Thyroid gland (tissue), 4 donors: ENCODE measurements at regions not wholly inside any gene's neighbourhood (a gene's known extent, or its start where the extent isn't known, plus 50 kb on each side); places are given as distances from the start of the nearest gene placed in this dataset.

ENCODE experiments used
- POLR2A ChIP-seq, 2 donors: fragments of 450-650 bp; IDR thresholded peaks; one replicate each; pipeline ENCODE4 v1.6.1; 2017; ENCODE audit warnings: antibody characterized with exemption in 2 of 2, mild to moderate bottlenecking in 2 of 2, moderate library complexity in 1 of 2
- TF ChIP-seq, protein P1 (sequence below), 6 experiments: fragments of 200-600 bp in 3 of 6; fragments of 450-650 bp in 3 of 6; sonication (generic) in 3 of 6; IDR thresholded peaks; one replicate each; pipeline ENCODE4 v1.5.1; 2016 to 2019; ENCODE audit warnings: antibody characterized with exemption in 6 of 6, mild to moderate bottlenecking in 2 of 6, inconsistent platforms in 1 of 6, moderate library complexity in 1 of 6

DNA sequence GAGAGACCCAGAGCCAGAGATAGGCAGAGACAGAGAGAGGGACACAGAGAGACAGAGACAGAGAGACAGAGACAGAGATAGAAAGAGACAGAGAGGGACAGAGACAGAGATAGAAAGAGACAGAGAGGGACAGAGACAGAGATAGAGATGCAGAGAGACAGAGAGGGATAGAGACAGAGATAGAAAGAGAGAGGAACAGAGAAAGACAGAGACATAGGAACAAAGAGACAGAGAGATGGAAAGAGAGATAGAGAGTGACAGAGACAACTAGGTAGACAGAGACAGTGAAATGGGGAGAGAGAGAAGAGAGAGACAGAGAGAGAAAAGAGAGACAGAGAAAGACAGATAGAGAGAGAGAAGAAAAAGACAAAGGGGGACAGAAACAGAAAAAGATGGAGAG, 165.4 kb upstream of the FOXQ1 start:
- TF ChIP-seq, protein P1, sequence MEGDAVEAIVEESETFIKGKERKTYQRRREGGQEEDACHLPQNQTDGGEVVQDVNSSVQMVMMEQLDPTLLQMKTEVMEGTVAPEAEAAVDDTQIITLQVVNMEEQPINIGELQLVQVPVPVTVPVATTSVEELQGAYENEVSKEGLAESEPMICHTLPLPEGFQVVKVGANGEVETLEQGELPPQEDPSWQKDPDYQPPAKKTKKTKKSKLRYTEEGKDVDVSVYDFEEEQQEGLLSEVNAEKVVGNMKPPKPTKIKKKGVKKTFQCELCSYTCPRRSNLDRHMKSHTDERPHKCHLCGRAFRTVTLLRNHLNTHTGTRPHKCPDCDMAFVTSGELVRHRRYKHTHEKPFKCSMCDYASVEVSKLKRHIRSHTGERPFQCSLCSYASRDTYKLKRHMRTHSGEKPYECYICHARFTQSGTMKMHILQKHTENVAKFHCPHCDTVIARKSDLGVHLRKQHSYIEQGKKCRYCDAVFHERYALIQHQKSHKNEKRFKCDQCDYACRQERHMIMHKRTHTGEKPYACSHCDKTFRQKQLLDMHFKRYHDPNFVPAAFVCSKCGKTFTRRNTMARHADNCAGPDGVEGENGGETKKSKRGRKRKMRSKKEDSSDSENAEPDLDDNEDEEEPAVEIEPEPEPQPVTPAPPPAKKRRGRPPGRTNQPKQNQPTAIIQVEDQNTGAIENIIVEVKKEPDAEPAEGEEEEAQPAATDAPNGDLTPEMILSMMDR (IDR thresholded peaks at IDR 0.05): no peak
- no peak for TF ChIP-seq POLR2A (IDR thresholded peaks at IDR 0.05)
